Type B pancreatic cell (in vitro differentiated cells): ENCODE measurements at regions not wholly inside any gene's neighbourhood (a gene's known extent, or its start where the extent isn't known, plus 50 kb on each side); places are given as distances from the start of the nearest gene placed in this dataset.

ENCODE experiments used
- DNase-seq: peaks from one replicate; pipeline ENCODE4 v3.0.0; 2021; ENCODE audit warnings: mixed read lengths; ENCODE audit not compliant: unreplicated experiment; ENCODE audit errors: extremely low spot score
- H3K27ac Mint-ChIP-seq: 2 replicates; pipeline ENCODE4 v1.8.0; 2021; ENCODE audit warnings: mild to moderate bottlenecking, mixed read lengths
- H3K27me3 Mint-ChIP-seq: 2 replicates; pipeline ENCODE4 v1.8.0; 2021; ENCODE audit warnings: mixed read lengths
- H3K36me3 Mint-ChIP-seq: 2 replicates; pipeline ENCODE4 v1.8.0; 2021; ENCODE audit warnings: mixed read lengths
- H3K4me1 Mint-ChIP-seq: one replicate; pipeline ENCODE4 v1.8.0; 2021; ENCODE audit warnings: mixed read lengths; ENCODE audit not compliant: unreplicated experiment
- H3K4me3 Mint-ChIP-seq: 2 replicates; pipeline ENCODE4 v1.8.0; 2021; ENCODE audit warnings: mild to moderate bottlenecking, mixed read lengths
- H3K9me3 Mint-ChIP-seq: 2 replicates; pipeline ENCODE4 v1.8.0; 2021; ENCODE audit warnings: mixed read lengths
- TF ChIP-seq, protein P1 (sequence below): fragments of 200-600 bp; sonication (generic); conservative IDR thresholded peaks from 2 replicates; pipeline ENCODE4 v1.5.0; 2021; ENCODE audit warnings: antibody characterized with exemption, mild to moderate bottlenecking

DNA sequence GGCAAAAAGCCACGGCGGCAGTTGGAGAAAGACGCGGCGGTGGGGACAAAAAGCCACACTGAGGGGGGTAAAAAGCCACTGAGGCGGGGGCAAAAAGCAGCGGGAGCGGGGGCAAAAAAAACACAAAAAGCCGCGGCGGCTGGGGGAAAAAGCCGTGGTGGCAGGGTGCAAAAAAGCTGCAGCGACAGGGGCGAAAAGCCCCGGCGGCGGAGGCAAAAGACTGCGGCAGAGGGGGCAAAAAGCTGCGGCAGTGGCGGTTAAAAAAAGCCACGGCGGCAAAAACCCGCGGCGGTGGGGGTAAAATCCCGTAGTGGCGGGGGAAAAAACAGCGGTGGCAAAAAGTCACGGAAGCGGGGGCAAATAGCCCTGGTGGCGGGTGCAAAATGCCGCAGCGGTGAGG is 527.3 kb downstream of the ZNF33B start:
- DNase-seq = no peak
- Mint-ChIP-seq H3K36me3 (no peaks in the 10 kb centered on the region), H3K27ac (no peak overlapping the region)

More for the DNA sequence above, 527.3 kb downstream of the ZNF33B start:
- H3K27me3 Mint-ChIP-seq = no peaks in the 10 kb centered on the region
- TF ChIP-seq, protein P1, sequence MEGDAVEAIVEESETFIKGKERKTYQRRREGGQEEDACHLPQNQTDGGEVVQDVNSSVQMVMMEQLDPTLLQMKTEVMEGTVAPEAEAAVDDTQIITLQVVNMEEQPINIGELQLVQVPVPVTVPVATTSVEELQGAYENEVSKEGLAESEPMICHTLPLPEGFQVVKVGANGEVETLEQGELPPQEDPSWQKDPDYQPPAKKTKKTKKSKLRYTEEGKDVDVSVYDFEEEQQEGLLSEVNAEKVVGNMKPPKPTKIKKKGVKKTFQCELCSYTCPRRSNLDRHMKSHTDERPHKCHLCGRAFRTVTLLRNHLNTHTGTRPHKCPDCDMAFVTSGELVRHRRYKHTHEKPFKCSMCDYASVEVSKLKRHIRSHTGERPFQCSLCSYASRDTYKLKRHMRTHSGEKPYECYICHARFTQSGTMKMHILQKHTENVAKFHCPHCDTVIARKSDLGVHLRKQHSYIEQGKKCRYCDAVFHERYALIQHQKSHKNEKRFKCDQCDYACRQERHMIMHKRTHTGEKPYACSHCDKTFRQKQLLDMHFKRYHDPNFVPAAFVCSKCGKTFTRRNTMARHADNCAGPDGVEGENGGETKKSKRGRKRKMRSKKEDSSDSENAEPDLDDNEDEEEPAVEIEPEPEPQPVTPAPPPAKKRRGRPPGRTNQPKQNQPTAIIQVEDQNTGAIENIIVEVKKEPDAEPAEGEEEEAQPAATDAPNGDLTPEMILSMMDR = no peak
- H3K4me1 Mint-ChIP-seq = no peaks in the 10 kb centered on the region
- no peaks in the 10 kb centered on the region for H3K9me3 Mint-ChIP-seq
- H3K4me3 Mint-ChIP-seq = no peak overlapping the region
